ENCODE measurements at regions not wholly inside any gene's neighbourhood (a gene's known extent, or its start where the extent isn't known, plus 50 kb on each side); places are given as distances from the start of the nearest gene placed in this dataset.
"Not testable (repeated sequence)": the region's sequence is repeated elsewhere in the genome, so short reads cannot be mapped to it uniquely, and the experiment has no call there.

GRCh38 chr3:194054016-194054415 is 81.9 kb upstream of the HES1 start:
- no peak overlapping the region for H3K4me3 ChIP-seq (ENCODE audit: low read depth, poor library complexity, severe bottlenecking)
- intact Hi-C loops (cut with DNase I; ENCODE audit: low total_unique reads): no loop called here
- DNase-seq (ENCODE audit: low spot score in 2 of 2): no peak
- 90 to 94% methylated on average over 2 of the region's 2 CpGs for WGBS, 2 donors
- TF ChIP-seq POLR2A (IDR thresholded peaks at IDR 0.05): no peak
- no peak for TF ChIP-seq CTCF (IDR thresholded peaks at IDR 0.05)

GRCh38 chr3:194054540-194054939 is 81.4 kb upstream of the HES1 start:
- no peak for DNase-seq (ENCODE audit: low spot score in 2 of 2)
- H3K4me3 ChIP-seq (ENCODE audit: low read depth, poor library complexity, severe bottlenecking): no peak overlapping the region
- TF ChIP-seq POLR2A (IDR thresholded peaks at IDR 0.05): no peak
- no peak for TF ChIP-seq CTCF (IDR thresholded peaks at IDR 0.05)
- intact Hi-C loops (cut with DNase I; ENCODE audit: low total_unique reads): no loop called here
- WGBS, 2 donors: 90 to 95% methylated on average over 5 of the region's 5 CpGs

GRCh38 chr3:194054961-194055360 is 81.0 kb upstream of the HES1 start:
- peak in 1 of 2 donors; percentile 56 for DNase-seq (ENCODE audit: low spot score in 2 of 2)
- 91 to 92% methylated on average over 3 of the region's 3 CpGs for WGBS, 2 donors
- H3K4me3 ChIP-seq (ENCODE audit: low read depth, poor library complexity, severe bottlenecking): no peak overlapping the region
- intact Hi-C loops (cut with DNase I; ENCODE audit: low total_unique reads): no loop called here
- no peak for TF ChIP-seq CTCF (IDR thresholded peaks at IDR 0.05)
- TF ChIP-seq POLR2A (IDR thresholded peaks at IDR 0.05): no peak

GRCh38 chr3:194056323-194056722 is 79.6 kb upstream of the HES1 start:
- H3K4me3 ChIP-seq (ENCODE audit: low read depth, poor library complexity, severe bottlenecking); intact Hi-C loops (cut with DNase I; ENCODE audit: low total_unique reads): not testable (repeated sequence)
- DNase-seq (ENCODE audit: low spot score in 2 of 2): peak in 1 of 2 donors; percentile 53
- WGBS, 2 donors: 89 to 92% methylated on average over 15 of the region's 15 CpGs

- intact Hi-C loops (cut with DNase I; ENCODE audit: low total_unique reads): no loop called here
- H3K4me3 ChIP-seq (ENCODE audit: low read depth, poor library complexity, severe bottlenecking): no peak overlapping the region
- TF ChIP-seq POLR2A (IDR thresholded peaks at IDR 0.05) (no peak), CTCF (IDR thresholded peaks at IDR 0.05) (no peak)
- peak in 1 of 2 donors; percentile 65 for DNase-seq (ENCODE audit: low spot score in 2 of 2)
- WGBS, 2 donors: 83 to 86% methylated on average over 16 of the region's 16 CpGs
These were observed 79.1 kb upstream of the HES1 start for GRCh38 chr3:194056731-194057415.

- no peak overlapping the region for H3K4me3 ChIP-seq (ENCODE audit: low read depth, poor library complexity, severe bottlenecking)
- DNase-seq (ENCODE audit: low spot score in 2 of 2): no peak
- intact Hi-C loops (cut with DNase I; ENCODE audit: low total_unique reads): no loop called here
- no peak for TF ChIP-seq POLR2A (IDR thresholded peaks at IDR 0.05)
- no peak for TF ChIP-seq CTCF (IDR thresholded peaks at IDR 0.05)
- 67 to 70% methylated on average over 8 of the region's 8 CpGs for WGBS, 2 donors
These were observed 78.3 kb upstream of the HES1 start for GRCh38 chr3:194057570-194058188.

Data from lower leg skin (tissue), 4 donors.